ENCODE measurements at regions not wholly inside any gene's neighbourhood (a gene's known extent, or its start where the extent isn't known, plus 50 kb on each side); places are given as distances from the start of the nearest gene placed in this dataset.
"Not testable (repeated sequence)": the region's sequence is repeated elsewhere in the genome, so short reads cannot be mapped to it uniquely, and the experiment has no call there.

DNA sequence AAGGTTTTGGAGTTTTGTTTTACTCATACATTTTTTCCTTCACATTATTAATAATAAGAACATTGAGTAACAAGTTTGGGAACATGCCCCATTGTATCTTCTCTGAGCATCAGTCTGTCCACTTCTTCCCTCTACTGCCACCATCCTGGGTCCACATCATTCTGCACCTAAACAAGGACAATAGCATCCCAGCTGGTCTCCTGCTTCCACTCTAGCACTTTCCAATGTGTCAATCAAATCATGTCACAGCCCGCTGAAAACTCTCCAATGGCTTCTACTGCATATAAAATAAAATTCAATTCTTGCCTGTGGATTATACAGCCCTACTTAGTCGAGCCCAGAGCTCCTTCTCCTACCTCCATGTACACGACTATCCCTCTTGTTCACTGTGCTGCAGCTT is 66.8 kb upstream of the RBPJ start:
- H3K27ac ChIP-seq = no peak overlapping the region

GRCh38 chr4:26255989-26256388 is 64.8 kb upstream of the RBPJ start:
- no peak overlapping the region for H3K9ac ChIP-seq (ENCODE audit: insufficient read length)
- no peak for DNase-seq (ENCODE audit: low read depth, low spot score)
- no peak for TF ChIP-seq EZH2 (IDR thresholded peaks at IDR 0.05)
- TF ChIP-seq POLR2AphosphoS5 (IDR thresholded peaks at IDR 0.05; ENCODE audit: borderline replicate concordance, low read depth, low read length) = no peak
- TF ChIP-seq FOXP2 (optimal IDR thresholded peaks at IDR 0.05; ENCODE audit: control extremely low read depth, extremely low read length, insufficient read depth) = no peak

More for the DNA sequence above, 66.8 kb upstream of the RBPJ start:
- H3K9me3 ChIP-seq (ENCODE audit: low read depth, low read length) = no peaks in the 10 kb centered on the region
- TF ChIP-seq POLR2AphosphoS5 (IDR thresholded peaks at IDR 0.05; ENCODE audit: borderline replicate concordance, low read depth, low read length) (no peak), FOXP2 (optimal IDR thresholded peaks at IDR 0.05; ENCODE audit: control extremely low read depth, extremely low read length, insufficient read depth) (no peak), EZH2 (IDR thresholded peaks at IDR 0.05) (no peak)
- no peaks in the 10 kb centered on the region for H3K36me3 ChIP-seq (ENCODE audit: insufficient read depth, low read length)
- H3K4me3 ChIP-seq = no peak overlapping the region
- H3K9ac ChIP-seq (ENCODE audit: insufficient read length) = no peak overlapping the region
- no peak for DNase-seq (ENCODE audit: low read depth, low spot score)

GRCh38 chr4:26257444-26257843 is 63.4 kb upstream of the RBPJ start:
- H3K9me3 ChIP-seq (ENCODE audit: low read depth, low read length); DNase-seq (ENCODE audit: low read depth, low spot score); H3K9ac ChIP-seq (ENCODE audit: insufficient read length); H3K36me3 ChIP-seq (ENCODE audit: insufficient read depth, low read length); H3K27ac ChIP-seq; H3K4me3 ChIP-seq: not testable (repeated sequence)

More at GRCh38 chr4:26255989-26256388, 64.8 kb upstream of the RBPJ start:
- no peaks in the 10 kb centered on the region for H3K36me3 ChIP-seq (ENCODE audit: insufficient read depth, low read length)
- H3K9me3 ChIP-seq (ENCODE audit: low read depth, low read length) = no peaks in the 10 kb centered on the region
- no peak overlapping the region for H3K27ac ChIP-seq
- H3K4me3 ChIP-seq = no peak overlapping the region

- DNase-seq (ENCODE audit: low read depth, low spot score) = no peak
- TF ChIP-seq FOXP2 (optimal IDR thresholded peaks at IDR 0.05; ENCODE audit: control extremely low read depth, extremely low read length, insufficient read depth) (no peak), POLR2AphosphoS5 (IDR thresholded peaks at IDR 0.05; ENCODE audit: borderline replicate concordance, low read depth, low read length) (no peak), EZH2 (IDR thresholded peaks at IDR 0.05) (no peak)
- Histone ChIP-seq H3K9ac (ENCODE audit: insufficient read length) (no peak overlapping the region), H3K27ac (no peak overlapping the region), H3K36me3 (ENCODE audit: insufficient read depth, low read length) (no peaks in the 10 kb centered on the region), H3K9me3 (ENCODE audit: low read depth, low read length) (no peaks in the 10 kb centered on the region), H3K4me3 (no peak overlapping the region)
These were observed 63.0 kb upstream of the RBPJ start for GRCh38 chr4:26257850-26258249.

DNA sequence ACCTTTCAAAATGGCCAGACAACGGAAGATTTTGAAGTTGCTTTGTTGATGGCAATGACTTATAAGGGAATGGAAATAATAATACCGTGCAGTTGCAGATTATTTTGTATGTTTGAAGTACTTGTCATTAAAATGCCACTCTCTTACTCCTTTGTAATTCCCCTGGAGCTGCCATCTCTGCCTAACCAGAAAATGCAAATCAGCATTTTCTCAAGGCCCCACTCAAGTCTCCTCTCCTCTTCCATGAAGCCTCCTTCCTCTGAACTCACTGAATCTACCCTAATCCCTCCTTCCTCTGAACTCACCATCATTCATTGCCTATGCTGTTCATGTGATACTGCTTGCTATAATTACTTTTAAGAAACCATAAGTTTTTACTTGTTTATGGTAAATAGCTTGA is 60.2 kb upstream of the RBPJ start:
- Histone ChIP-seq H3K4me3 (no peak overlapping the region), H3K9me3 (ENCODE audit: low read depth, low read length) (no peaks in the 10 kb centered on the region), H3K9ac (ENCODE audit: insufficient read length) (no peak overlapping the region), H3K36me3 (ENCODE audit: insufficient read depth, low read length) (no peaks in the 10 kb centered on the region), H3K27ac (no peak overlapping the region)
- DNase-seq (ENCODE audit: low read depth, low spot score) = no peak
- no peak for TF ChIP-seq POLR2AphosphoS5 (IDR thresholded peaks at IDR 0.05; ENCODE audit: borderline replicate concordance, low read depth, low read length)
- TF ChIP-seq FOXP2 (optimal IDR thresholded peaks at IDR 0.05; ENCODE audit: control extremely low read depth, extremely low read length, insufficient read depth) = no peak
- TF ChIP-seq EZH2 (IDR thresholded peaks at IDR 0.05) = no peak

- Histone ChIP-seq H3K9ac (ENCODE audit: insufficient read length) (no peak overlapping the region), H3K9me3 (ENCODE audit: low read depth, low read length) (no peaks in the 10 kb centered on the region), H3K27ac (no peak overlapping the region), H3K36me3 (ENCODE audit: insufficient read depth, low read length) (no peaks in the 10 kb centered on the region), H3K4me3 (no peak overlapping the region)
- DNase-seq (ENCODE audit: low read depth, low spot score) = no peak
- TF ChIP-seq EZH2 (IDR thresholded peaks at IDR 0.05) (no peak), FOXP2 (optimal IDR thresholded peaks at IDR 0.05; ENCODE audit: control extremely low read depth, extremely low read length, insufficient read depth) (no peak), POLR2AphosphoS5 (IDR thresholded peaks at IDR 0.05; ENCODE audit: borderline replicate concordance, low read depth, low read length) (no peak)
These were observed 59.4 kb upstream of the RBPJ start for GRCh38 chr4:26261405-26261804.

DNA sequence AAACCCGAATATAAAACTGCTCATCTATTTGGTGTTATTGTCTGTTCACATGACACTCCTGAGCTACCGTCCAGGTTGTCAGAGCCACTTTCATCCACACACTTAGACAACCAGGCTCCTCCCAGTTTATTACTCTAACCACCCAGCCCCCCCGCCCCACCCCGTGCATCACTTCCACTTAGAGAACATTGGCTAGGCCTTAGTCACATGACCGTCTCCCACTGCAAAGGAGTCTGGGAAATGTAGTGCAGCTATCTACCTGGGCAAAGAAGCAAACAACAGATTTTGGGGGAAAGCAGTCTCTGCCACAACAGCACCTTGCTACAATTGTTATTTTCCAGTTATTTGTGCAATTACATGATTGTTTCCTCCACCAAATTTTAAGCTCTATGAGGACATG is 57.6 kb upstream of the RBPJ start:
- H3K36me3 ChIP-seq (ENCODE audit: insufficient read depth, low read length) = no peaks in the 10 kb centered on the region
- no peak for TF ChIP-seq POLR2AphosphoS5 (IDR thresholded peaks at IDR 0.05; ENCODE audit: borderline replicate concordance, low read depth, low read length)
- TF ChIP-seq EZH2 (IDR thresholded peaks at IDR 0.05) = no peak
- TF ChIP-seq FOXP2 (optimal IDR thresholded peaks at IDR 0.05; ENCODE audit: control extremely low read depth, extremely low read length, insufficient read depth) = no peak
- H3K9me3 ChIP-seq (ENCODE audit: low read depth, low read length) = no peaks in the 10 kb centered on the region
- no peak overlapping the region for H3K4me3 ChIP-seq
- H3K27ac ChIP-seq = no peak overlapping the region
- H3K9ac ChIP-seq (ENCODE audit: insufficient read length) = no peak overlapping the region
- no peak for DNase-seq (ENCODE audit: low read depth, low spot score)

DNA sequence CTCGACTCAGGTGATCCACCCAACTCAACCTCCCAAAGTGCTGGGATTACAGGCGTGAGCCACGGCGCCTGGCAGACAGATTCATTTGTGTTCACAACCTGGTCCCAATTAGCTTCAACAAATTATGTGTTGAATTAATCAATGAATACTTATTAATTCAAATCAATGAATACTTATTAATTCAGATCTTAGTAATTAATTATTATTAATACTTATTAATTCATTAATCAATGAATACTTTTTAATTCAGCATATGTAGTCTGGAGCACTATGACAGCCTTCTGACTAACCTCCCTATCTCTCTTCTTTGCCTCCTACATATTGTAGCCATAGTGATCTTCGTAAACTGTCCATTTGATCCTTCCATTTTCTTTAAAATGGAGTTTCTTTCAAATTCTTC is 56.7 kb upstream of the RBPJ start:
- Histone ChIP-seq H3K4me3 (no peak overlapping the region), H3K9ac (ENCODE audit: insufficient read length) (no peak overlapping the region), H3K9me3 (ENCODE audit: low read depth, low read length) (no peaks in the 10 kb centered on the region), H3K36me3 (ENCODE audit: insufficient read depth, low read length) (no peaks in the 10 kb centered on the region), H3K27ac (no peak overlapping the region)
- no peak for TF ChIP-seq FOXP2 (optimal IDR thresholded peaks at IDR 0.05; ENCODE audit: control extremely low read depth, extremely low read length, insufficient read depth)
- no peak for TF ChIP-seq EZH2 (IDR thresholded peaks at IDR 0.05)
- no peak for TF ChIP-seq POLR2AphosphoS5 (IDR thresholded peaks at IDR 0.05; ENCODE audit: borderline replicate concordance, low read depth, low read length)
- DNase-seq (ENCODE audit: low read depth, low spot score) = no peak

DNA sequence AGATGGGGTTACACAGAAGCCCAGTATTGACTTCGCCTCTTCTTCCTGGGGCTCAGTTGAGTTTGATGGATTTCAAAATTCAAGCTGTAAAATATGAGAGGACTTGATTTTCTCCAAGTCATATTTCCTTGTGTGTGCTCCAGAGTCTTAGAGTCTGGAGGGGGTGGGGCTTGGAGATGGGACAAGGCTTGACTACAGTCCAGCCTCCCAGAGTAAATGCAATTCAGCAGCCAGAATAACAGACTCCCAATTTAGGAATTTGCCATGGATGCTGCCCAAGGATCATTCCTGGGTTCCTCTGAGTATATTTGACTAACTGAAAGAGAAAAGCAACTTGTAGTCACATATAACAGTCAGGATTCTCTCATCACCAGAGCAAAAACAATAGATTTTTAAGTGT is 53.7 kb upstream of the RBPJ start:
- no peak overlapping the region for H3K9ac ChIP-seq (ENCODE audit: insufficient read length)
- H3K36me3 ChIP-seq (ENCODE audit: insufficient read depth, low read length) = no peaks in the 10 kb centered on the region
- no peak overlapping the region for H3K27ac ChIP-seq
- H3K9me3 ChIP-seq (ENCODE audit: low read depth, low read length) = no peaks in the 10 kb centered on the region
- no peak for DNase-seq (ENCODE audit: low read depth, low spot score)
- TF ChIP-seq EZH2 (IDR thresholded peaks at IDR 0.05) (no peak), POLR2AphosphoS5 (IDR thresholded peaks at IDR 0.05; ENCODE audit: borderline replicate concordance, low read depth, low read length) (no peak), FOXP2 (optimal IDR thresholded peaks at IDR 0.05; ENCODE audit: control extremely low read depth, extremely low read length, insufficient read depth) (no peak)
- no peak overlapping the region for H3K4me3 ChIP-seq
